22Rv1 (cell line): ENCODE measurements at regions not wholly inside any gene's neighbourhood (a gene's known extent, or its start where the extent isn't known, plus 50 kb on each side); places are given as distances from the start of the nearest gene placed in this dataset.
"Not testable (repeated sequence)": the region's sequence is repeated elsewhere in the genome, so short reads cannot be mapped to it uniquely, and the experiment has no call there.

Experiments used
- H3K27ac ChIP-seq: fragments of 450-650 bp; 2 replicates; pipeline ENCODE4 v1.5.1; 2017
- CTCF ChIP-seq: fragments of 450-650 bp; IDR thresholded peaks from 2 replicates; pipeline ENCODE4 v1.5.1; 2017; ENCODE audit warnings: mild to moderate bottlenecking
- ZFX ChIP-seq: fragments of 450-650 bp; IDR thresholded peaks from 2 replicates; pipeline ENCODE4 v1.6.1; 2017; ENCODE audit warnings: antibody characterized with exemption, borderline replicate concordance

- no peak overlapping the region for H3K27ac ChIP-seq
- no peak for TF ChIP-seq ZFX
- no peak for TF ChIP-seq CTCF
Measured at GRCh38 chr15:77901921-77902750, 175.4 kb downstream of the TBC1D2B start.

DNA sequence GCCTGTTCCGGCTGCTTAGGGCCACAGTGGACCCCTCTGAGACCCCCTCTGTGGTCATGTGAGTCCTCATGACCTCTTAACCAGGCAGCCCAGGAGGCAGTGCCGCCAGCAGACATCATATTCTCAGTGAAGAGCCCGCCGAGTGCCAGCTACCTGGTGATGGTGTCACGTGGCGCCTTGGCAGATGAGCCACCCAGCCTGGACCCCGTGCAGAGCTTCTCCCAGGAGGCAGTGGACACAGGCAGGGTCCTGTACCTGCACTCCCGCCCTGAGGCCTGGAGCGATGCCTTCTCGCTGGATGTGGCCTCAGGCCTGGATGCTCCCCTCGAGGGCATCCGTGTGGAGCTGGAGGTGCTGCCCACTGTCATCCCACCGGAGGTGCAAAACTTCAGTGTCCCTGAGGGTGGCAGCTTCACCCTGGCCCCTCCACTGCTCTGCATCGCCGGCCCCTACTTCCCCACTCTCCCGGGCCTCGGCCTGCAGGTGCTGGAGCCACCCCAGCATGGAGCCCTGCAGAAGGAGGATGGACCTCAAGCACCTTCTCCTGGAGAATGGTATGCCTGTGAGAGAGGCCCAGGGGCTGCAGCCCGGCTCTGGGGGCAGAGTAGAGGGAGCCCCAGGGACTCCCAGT is 176.1 kb downstream of the TBC1D2B start:
- H3K27ac ChIP-seq: no peak overlapping the region
- TF ChIP-seq ZFX (no peak), CTCF (no peak)

DNA sequence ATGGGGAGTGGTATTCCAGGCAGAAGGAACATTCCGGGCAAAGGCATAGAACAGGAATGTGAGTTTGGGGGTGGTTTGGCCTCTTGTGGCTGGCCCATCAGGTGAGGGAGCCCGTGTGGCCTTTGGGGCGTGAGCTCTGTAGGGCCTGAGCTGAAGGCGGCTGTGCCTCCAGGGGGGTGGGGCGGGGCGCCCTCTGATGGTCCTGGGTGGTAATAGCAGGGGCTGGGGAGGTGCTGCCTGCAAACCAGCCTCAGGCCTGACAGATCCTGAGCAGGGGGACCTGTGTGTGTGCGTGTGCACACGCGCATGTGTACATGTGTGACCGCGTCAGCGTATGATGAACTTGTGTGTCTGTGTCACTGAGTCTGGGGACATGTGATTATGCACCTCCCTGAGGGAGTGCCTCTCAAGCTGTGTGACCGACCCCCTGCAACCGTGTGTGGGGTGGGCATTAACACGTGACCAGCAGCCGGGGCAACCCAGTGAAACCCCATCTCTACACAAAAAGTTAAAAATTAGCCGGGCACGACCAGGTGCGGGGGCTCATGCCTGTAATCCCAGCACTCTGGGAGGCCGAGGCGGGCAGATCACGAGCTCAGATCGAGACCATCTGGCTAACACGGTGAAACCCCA is 177.1 kb downstream of the TBC1D2B start:
- TF ChIP-seq CTCF: peak; percentile 60

GRCh38 chr15:77899776-77900175 is 177.7 kb downstream of the TBC1D2B start:
- not testable (repeated sequence) for H3K27ac ChIP-seq

More for the DNA sequence above, 177.1 kb downstream of the TBC1D2B start:
- H3K27ac ChIP-seq: not testable (repeated sequence)

DNA sequence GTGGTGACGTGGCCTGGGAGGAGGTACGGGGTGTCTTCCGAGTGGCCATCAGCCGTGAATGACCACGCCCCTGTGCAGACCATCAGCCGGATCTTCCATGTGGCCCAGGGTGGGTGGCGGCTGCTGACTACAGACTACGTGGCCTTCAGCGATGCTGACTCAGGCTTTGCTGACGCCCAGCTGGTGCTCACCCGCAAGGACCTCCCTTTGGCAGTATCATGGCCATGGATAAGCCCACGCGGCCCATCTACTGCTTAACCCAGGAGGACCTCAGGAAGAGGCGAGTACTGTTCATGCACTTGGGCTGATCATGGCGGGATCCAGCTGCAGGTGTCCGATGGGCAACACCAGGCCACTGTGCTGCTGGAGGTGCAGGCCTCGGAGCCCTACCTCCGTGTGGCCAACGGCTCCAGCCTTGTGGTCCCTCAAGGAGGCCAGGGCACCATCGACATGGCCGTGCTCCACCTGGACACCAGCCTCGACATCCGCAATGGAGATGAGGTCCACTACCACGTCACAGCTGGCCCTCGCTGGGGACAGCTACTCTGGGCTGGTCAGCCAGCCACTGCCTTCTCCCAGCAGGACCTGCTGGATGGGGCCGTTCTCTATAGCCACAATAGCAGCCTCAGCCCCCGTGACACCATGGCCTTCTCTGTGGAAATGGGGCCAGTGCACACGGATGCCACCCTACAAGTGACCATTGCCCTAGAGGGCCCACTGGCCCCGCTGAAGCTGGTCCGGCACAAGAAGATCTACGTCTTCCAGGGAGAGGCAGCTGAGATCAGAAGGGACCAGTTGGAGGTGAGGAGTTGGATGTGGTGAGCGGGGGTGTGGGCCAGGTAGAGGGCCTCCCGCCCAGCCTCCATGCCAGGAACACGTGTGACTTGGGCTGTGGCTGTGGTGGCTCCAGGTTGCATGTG is 178.4 kb downstream of the TBC1D2B start:
- TF ChIP-seq ZFX: no peak
- H3K27ac ChIP-seq: no peak overlapping the region

DNA sequence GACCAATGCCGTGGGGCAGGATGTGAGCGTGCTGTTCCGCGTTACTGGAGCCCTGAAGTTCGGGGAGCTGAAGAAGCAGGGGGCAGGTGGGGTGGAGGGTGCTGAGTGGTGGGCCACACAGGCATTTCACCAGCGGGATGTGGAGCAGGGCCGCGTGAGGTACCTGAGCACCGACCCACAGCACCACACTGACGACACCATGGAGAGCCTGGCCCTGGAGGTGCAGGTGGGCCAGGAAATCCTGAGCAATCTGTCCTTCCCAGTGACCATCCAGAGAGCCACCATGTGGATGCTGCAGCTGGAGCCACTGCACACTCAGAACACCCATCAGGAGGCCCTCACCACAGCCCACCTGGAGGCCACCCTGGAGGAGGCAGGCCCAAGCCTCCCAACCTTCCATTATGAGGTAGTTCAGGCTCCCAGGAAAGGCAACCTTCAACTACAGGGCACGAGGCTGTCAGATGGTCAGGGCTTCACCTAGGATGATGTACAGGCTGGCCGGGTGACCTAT is 179.6 kb downstream of the TBC1D2B start:
- TF ChIP-seq ZFX: no peak
- TF ChIP-seq CTCF: no peak

DNA sequence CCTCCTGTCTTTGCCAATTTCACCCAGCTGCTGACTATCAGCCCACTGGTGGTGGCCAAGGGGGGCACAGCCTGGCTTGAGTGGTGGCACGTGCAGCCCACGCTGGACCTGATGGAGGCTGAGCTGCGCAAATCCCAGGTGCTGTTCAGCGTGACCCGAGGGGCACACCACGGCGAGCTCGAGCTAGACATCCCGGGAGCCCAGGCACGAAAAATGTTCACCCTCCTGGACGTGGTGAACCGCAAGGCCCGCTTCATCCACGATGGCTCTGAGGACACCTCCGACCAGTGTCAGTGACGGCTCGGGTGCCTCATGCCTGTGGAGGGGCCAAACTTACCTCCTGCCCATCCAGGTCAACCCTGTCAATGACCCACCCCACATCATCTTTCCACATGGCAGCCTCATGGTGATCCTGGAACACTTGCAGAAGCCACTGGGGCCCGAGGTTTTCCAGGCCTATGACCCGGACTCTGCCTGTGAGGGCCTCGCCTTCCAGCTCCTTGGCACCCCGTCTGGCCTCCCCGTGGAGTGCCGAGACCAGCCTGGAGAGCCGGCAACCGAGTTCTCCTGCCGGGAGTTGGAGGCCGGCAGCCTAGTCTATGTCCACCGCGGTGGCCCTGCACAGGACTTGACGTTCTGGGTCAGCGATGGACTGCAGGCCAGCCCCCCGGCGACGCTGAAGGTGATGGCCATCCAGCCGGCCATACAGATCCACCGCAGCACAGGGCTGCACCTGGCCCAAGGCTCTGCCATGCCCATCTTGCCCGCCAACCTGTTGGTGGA is 180.2 kb downstream of the TBC1D2B start:
- not testable (repeated sequence) for H3K27ac ChIP-seq

More for the DNA sequence above, 179.6 kb downstream of the TBC1D2B start:
- no peak overlapping the region for H3K27ac ChIP-seq

DNA sequence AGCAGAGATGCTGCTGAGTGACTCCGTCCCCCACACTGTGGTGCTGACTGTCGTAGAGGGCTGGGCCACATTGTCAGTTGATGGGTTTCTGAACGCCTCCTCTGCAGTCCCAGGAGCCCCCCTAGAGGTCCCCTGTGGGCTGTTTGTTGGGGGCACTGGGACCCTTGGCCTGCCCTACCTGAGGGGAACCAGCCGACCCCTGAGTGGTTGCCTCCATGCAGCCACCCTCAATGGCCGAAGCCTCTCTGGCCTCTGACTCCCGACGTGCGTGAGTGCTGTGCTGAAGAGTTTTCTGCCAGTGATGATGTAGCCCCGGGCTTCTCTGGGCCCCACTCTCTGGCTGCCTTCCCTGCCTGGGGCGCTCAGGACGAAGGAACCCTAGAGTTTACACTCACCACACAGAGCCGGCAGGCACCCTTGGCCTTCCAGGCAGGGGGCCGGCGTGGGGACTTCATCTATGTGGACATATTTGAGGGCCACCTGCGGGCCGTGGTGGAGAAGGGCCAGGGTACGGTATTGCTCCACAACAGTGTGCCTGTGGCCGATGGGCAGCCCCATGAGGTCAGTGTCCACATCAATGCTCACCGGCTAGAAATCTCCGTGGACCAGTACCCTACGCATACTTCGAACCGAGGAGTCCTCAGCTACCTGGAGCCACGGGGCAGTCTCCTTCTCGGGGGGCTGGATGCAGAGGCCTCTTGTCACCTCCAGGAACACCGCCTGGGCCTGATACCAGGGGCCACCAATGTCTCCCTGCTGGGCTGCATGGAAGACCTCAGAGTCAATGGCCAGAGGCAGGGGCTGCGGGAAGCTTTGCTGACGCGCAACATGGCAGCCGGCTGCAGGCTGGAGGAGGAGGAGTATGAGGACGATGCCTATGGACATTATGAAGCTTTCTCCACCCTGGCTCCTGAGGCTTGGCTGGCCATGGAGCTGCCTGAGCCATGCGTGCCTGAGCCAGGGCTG is 181.1 kb downstream of the TBC1D2B start:
- not testable (repeated sequence) for H3K27ac ChIP-seq
